Breast epithelium (tissue), 4 donors: ENCODE measurements at regions not wholly inside any gene's neighbourhood (a gene's known extent, or its start where the extent isn't known, plus 50 kb on each side); places are given as distances from the start of the nearest gene placed in this dataset.

Experiments used
- DNase-seq, 2 donors: peaks; one replicate each; pipeline ENCODE4 v3.0.0-alpha.2; 2019; ENCODE audit warnings: low spot score in 2 of 2
- H3K27ac ChIP-seq, 2 donors: fragments of 200-600 bp; sonication (generic) in 1 of 2; one replicate each; pipeline ENCODE4 v1.5.1; 2016 to 2019; ENCODE audit warnings: mild to moderate bottlenecking in 1 of 2
- H3K27me3 ChIP-seq, 2 donors: fragments of 200-600 bp; sonication (generic) in 1 of 2; one replicate each; pipeline versions ENCODE4 v1.5.1 to v1.6.0; 2017 to 2019; ENCODE audit warnings: control low read depth in 1 of 2, mild to moderate bottlenecking in 1 of 2
- H3K36me3 ChIP-seq: fragments of 200-600 bp; one replicate; pipeline ENCODE4 v1.5.1; 2019
- H3K4me1 ChIP-seq, 2 donors: fragments of 200-600 bp; sonication (generic); one replicate each; pipeline ENCODE4 v1.5.1; 2016 to 2019; ENCODE audit warnings: control low read depth in 1 of 2
- H3K4me3 ChIP-seq, 3 donors: fragments of 200-600 bp; sonication (generic); 1 replicate in 2 of 3; 2 replicates in 1 of 3; pipeline ENCODE4 v1.5.1; 2016 to 2019; ENCODE audit warnings: mild to moderate bottlenecking in 3 of 3, moderate library complexity in 2 of 3
- H3K9me3 ChIP-seq, 2 donors: fragments of 200-600 bp; sonication (generic) in 1 of 2; one replicate each; pipeline ENCODE4 v1.5.1; 2016 to 2019; ENCODE audit warnings: control low read depth in 1 of 2
- CTCF ChIP-seq, 3 donors: fragments of 450-650 bp; IDR thresholded peaks; one replicate each; pipeline ENCODE4 v1.5.1; 2016 to 2017; ENCODE audit warnings: antibody characterized with exemption in 3 of 3, mild to moderate bottlenecking in 3 of 3, moderate library complexity in 3 of 3
- POLR2A ChIP-seq: fragments of 450-650 bp; IDR thresholded peaks from one replicate; pipeline ENCODE4 v1.6.1; 2016; ENCODE audit warnings: antibody characterized with exemption, mild to moderate bottlenecking, moderate library complexity
- POLR2AphosphoS5 ChIP-seq, 3 donors: sonication (generic); formaldehyde crosslinking; IDR thresholded peaks; one replicate each; pipeline ENCODE4 v1.6.1; 2017; ENCODE audit warnings: antibody characterized with exemption in 3 of 3
- intact Hi-C: fragments of 100-400 bp; cut with DNase I; formaldehyde crosslinking; loops from one replicate; pipeline ENCODE4 v1.15.1; 2023; ENCODE audit warnings: low total_unique reads

GRCh38 chr18:4801151-4801550, 346.0 kb upstream of the DLGAP1 start:
- H3K4me3 ChIP-seq: no peak overlapping the region
- TF ChIP-seq CTCF (IDR thresholded peaks at IDR 0.05) (no peak), POLR2AphosphoS5 (IDR thresholded peaks at IDR 0.05) (no peak), POLR2A (no peak)
- H3K27ac ChIP-seq: no peak overlapping the region
- no peak for DNase-seq
- H3K9me3 ChIP-seq: peaks cover 6 to 19% of the 10 kb centered on the region in 2 donors
- intact Hi-C loops: loop anchor here (5.0 kb wide), 1 partner anchor 309 kb away; no protein-coding TSS in a partner anchor
- H3K27me3 ChIP-seq: no peaks in the 10 kb centered on the region
- H3K36me3 ChIP-seq: no peaks in the 10 kb centered on the region
- H3K4me1 ChIP-seq: no peaks in the 10 kb centered on the region

GRCh38 chr18:4797002-4797685, 342.0 kb upstream of the DLGAP1 start:
- no peak for DNase-seq
- Histone ChIP-seq H3K9me3 (peaks cover 6 to 19% of the 10 kb centered on the region in 2 donors), H3K27ac (no peak overlapping the region), H3K36me3 (no peaks in the 10 kb centered on the region), H3K27me3 (no peaks in the 10 kb centered on the region), H3K4me1 (no peaks in the 10 kb centered on the region), H3K4me3 (no peak overlapping the region)
- TF ChIP-seq POLR2A: no peak
- no peak for TF ChIP-seq POLR2AphosphoS5 (IDR thresholded peaks at IDR 0.05)
- TF ChIP-seq CTCF (IDR thresholded peaks at IDR 0.05): no peak
- intact Hi-C loops: no loop called here

GRCh38 chr18:4789506-4789905, 334.4 kb upstream of the DLGAP1 start:
- intact Hi-C loops: no loop called here
- H3K4me3 ChIP-seq: no peak overlapping the region
- H3K9me3 ChIP-seq: peaks cover 0 to 14% of the 10 kb centered on the region in 2 donors
- no peaks in the 10 kb centered on the region for H3K36me3 ChIP-seq
- H3K27ac ChIP-seq: no peak overlapping the region
- no peaks in the 10 kb centered on the region for H3K4me1 ChIP-seq
- no peak for DNase-seq
- H3K27me3 ChIP-seq: no peaks in the 10 kb centered on the region
- TF ChIP-seq POLR2AphosphoS5 (IDR thresholded peaks at IDR 0.05): no peak
- TF ChIP-seq POLR2A: no peak
- TF ChIP-seq CTCF (IDR thresholded peaks at IDR 0.05): no peak

- no peaks in the 10 kb centered on the region for H3K36me3 ChIP-seq
- H3K9me3 ChIP-seq: peaks cover 0 to 3% of the 10 kb centered on the region in 2 donors
- H3K4me3 ChIP-seq: no peak overlapping the region
- intact Hi-C loops: no loop called here
- DNase-seq: no peak
- H3K27me3 ChIP-seq: no peaks in the 10 kb centered on the region
- H3K27ac ChIP-seq: no peak overlapping the region
- no peak for TF ChIP-seq POLR2AphosphoS5 (IDR thresholded peaks at IDR 0.05)
- H3K4me1 ChIP-seq: no peaks in the 10 kb centered on the region
These were observed 326.8 kb upstream of the DLGAP1 start for GRCh38 chr18:4781873-4782272.

- Histone ChIP-seq H3K4me1 (no peaks in the 10 kb centered on the region), H3K27ac (no peak overlapping the region), H3K4me3 (no peak overlapping the region), H3K36me3 (no peaks in the 10 kb centered on the region), H3K9me3 (no peaks in the 10 kb centered on the region), H3K27me3 (no peaks in the 10 kb centered on the region)
- TF ChIP-seq POLR2A (no peak), CTCF (IDR thresholded peaks at IDR 0.05) (no peak), POLR2AphosphoS5 (IDR thresholded peaks at IDR 0.05) (no peak)
- DNase-seq: no peak
- intact Hi-C loops: no loop called here
These were observed 310.3 kb upstream of the DLGAP1 start for GRCh38 chr18:4765401-4765800.
